OCI-LY1 (cell line): ENCODE measurements at regions not wholly inside any gene's neighbourhood (a gene's known extent, or its start where the extent isn't known, plus 50 kb on each side); places are given as distances from the start of the nearest gene placed in this dataset.

Experiments used
- H2AFZ ChIP-seq: fragments of 200-600 bp; sonication (generic), shearing (Covaris generic); 2 replicates; pipeline ENCODE4 v1.6.0; 2014; ENCODE audit warnings: antibody characterized with exemption, mild to moderate bottlenecking, low read length
- H3F3A ChIP-seq: fragments of 200-600 bp; sonication (generic), shearing (Covaris generic); 2 replicates; pipeline ENCODE4 v1.6.0; 2014; ENCODE audit warnings: mild to moderate bottlenecking, antibody characterized with exemption, low read length, moderate library complexity; ENCODE audit not compliant: insufficient read depth
- H3K27ac ChIP-seq: fragments of 200-600 bp; sonication (generic); 2 replicates; pipeline ENCODE4 v1.5.1; 2014; ENCODE audit warnings: low read length, mixed run types, mild to moderate bottlenecking, low read depth; ENCODE audit not compliant: poor library complexity, severe bottlenecking
- H3K27me3 ChIP-seq: fragments of 200-600 bp; sonication (generic); 2 replicates; pipeline ENCODE4 v1.6.0; 2014; ENCODE audit warnings: antibody characterized with exemption, mild to moderate bottlenecking, low read length, moderate library complexity; ENCODE audit not compliant: insufficient read depth
- H3K36me3 ChIP-seq: fragments of 200-600 bp; sonication (generic); 2 replicates; pipeline ENCODE4 v1.6.1; 2014; ENCODE audit warnings: mild to moderate bottlenecking, antibody characterized with exemption, low read length, moderate library complexity, mixed read lengths; ENCODE audit not compliant: insufficient read depth
- H3K4me1 ChIP-seq: fragments of 200-600 bp; sonication (generic); 2 replicates; pipeline ENCODE4 v1.5.1; 2014; ENCODE audit warnings: mild to moderate bottlenecking, low read length, moderate library complexity; ENCODE audit not compliant: insufficient read depth, severe bottlenecking
- H3K4me2 ChIP-seq: fragments of 200-600 bp; sonication (generic), shearing (Covaris generic); 2 replicates; pipeline ENCODE4 v1.6.1; 2014; ENCODE audit warnings: low read length
- H3K4me3 ChIP-seq: fragments of 200-600 bp; sonication (generic); 2 replicates; pipeline ENCODE4 v1.5.1; 2014; ENCODE audit warnings: low read length, low read depth, mild to moderate bottlenecking, mixed read lengths; ENCODE audit not compliant: poor library complexity, severe bottlenecking
- H3K79me2 ChIP-seq: fragments of 200-600 bp; shearing (Covaris generic); 2 replicates; pipeline ENCODE4 v1.6.1; 2016; ENCODE audit warnings: mixed run types, low read length, mixed read lengths; ENCODE audit not compliant: insufficient read depth
- H3K9ac ChIP-seq: fragments of 200-600 bp; sonication (generic), shearing (Covaris generic); 2 replicates; pipeline ENCODE4 v1.6.1; 2014; ENCODE audit warnings: mild to moderate bottlenecking, low read length, mixed read lengths
- H3K9me2 ChIP-seq: fragments of 200-600 bp; sonication (generic), shearing (Covaris generic); 2 replicates; pipeline ENCODE4 v1.6.1; 2014; ENCODE audit warnings: low read depth, mild to moderate bottlenecking, low read length, mixed read lengths
- H3K9me3 ChIP-seq: fragments of 200-600 bp; shearing (Covaris generic); 2 replicates; pipeline ENCODE4 v1.6.1; 2014; ENCODE audit warnings: low read length, mixed read lengths
- H4K20me1 ChIP-seq: fragments of 200-600 bp; sonication (generic), shearing (Covaris generic); 2 replicates; pipeline ENCODE4 v1.6.0; 2016; ENCODE audit warnings: mild to moderate bottlenecking, low read length; ENCODE audit not compliant: insufficient read depth
- CTCF ChIP-seq: fragments of 200-600 bp; sonication (generic), shearing (Covaris generic); IDR thresholded peaks from 2 replicates; pipeline ENCODE4 v1.5.1; 2017; ENCODE audit warnings: mild to moderate bottlenecking, antibody characterized with exemption, low read length, moderate library complexity, mixed read lengths
- EZH2 ChIP-seq: fragments of 200-600 bp; sonication (generic), shearing (Covaris generic); IDR thresholded peaks from 2 replicates; pipeline ENCODE4 v1.8.0; 2017; ENCODE audit warnings: borderline replicate concordance, mixed run types, mild to moderate bottlenecking, antibody characterized with exemption, low read length, moderate library complexity, mixed read lengths

- H2AFZ ChIP-seq = no peak overlapping the region
- TF ChIP-seq CTCF = no peak
- no peak for TF ChIP-seq EZH2
- no peaks in the 10 kb centered on the region for H3K4me1 ChIP-seq
These were observed 450.9 kb downstream of the FBXO15 start for GRCh38 chr18:73696698-73697097.

GRCh38 chr18:73696171-73696570, 451.5 kb downstream of the FBXO15 start:
- TF ChIP-seq EZH2 = no peak

More at GRCh38 chr18:73696698-73697097, 450.9 kb downstream of the FBXO15 start:
- H3K9ac ChIP-seq = no peak overlapping the region
- H3K4me2 ChIP-seq = no peak overlapping the region
- no peaks in the 10 kb centered on the region for H3K79me2 ChIP-seq
- H3K27me3 ChIP-seq = no peaks in the 10 kb centered on the region
- no peaks in the 10 kb centered on the region for H4K20me1 ChIP-seq
- H3K9me3 ChIP-seq = no peaks in the 10 kb centered on the region
- no peak overlapping the region for H3K4me3 ChIP-seq
- no peaks in the 10 kb centered on the region for H3K9me2 ChIP-seq
- no peak overlapping the region for H3K27ac ChIP-seq
- no peaks in the 10 kb centered on the region for H3F3A ChIP-seq
- no peaks in the 10 kb centered on the region for H3K36me3 ChIP-seq

GRCh38 chr18:73693091-73693490, 454.5 kb downstream of the FBXO15 start:
- H3K79me2 ChIP-seq = no peaks in the 10 kb centered on the region

More at GRCh38 chr18:73696171-73696570, 451.5 kb downstream of the FBXO15 start:
- Histone ChIP-seq H2AFZ (no peak overlapping the region), H3K4me1 (no peaks in the 10 kb centered on the region), H3K4me3 (no peak overlapping the region), H3K9me3 (no peaks in the 10 kb centered on the region), H3K36me3 (no peaks in the 10 kb centered on the region), H3K9ac (no peak overlapping the region), H3K27ac (no peak overlapping the region), H3K27me3 (no peaks in the 10 kb centered on the region), H4K20me1 (no peaks in the 10 kb centered on the region), H3F3A (no peaks in the 10 kb centered on the region), H3K9me2 (no peaks in the 10 kb centered on the region), H3K79me2 (no peaks in the 10 kb centered on the region), H3K4me2 (no peak overlapping the region)

More at GRCh38 chr18:73693091-73693490, 454.5 kb downstream of the FBXO15 start:
- no peaks in the 10 kb centered on the region for H3F3A ChIP-seq
- H3K4me1 ChIP-seq = no peaks in the 10 kb centered on the region
- H3K27ac ChIP-seq = no peak overlapping the region
- TF ChIP-seq CTCF = no peak
- TF ChIP-seq EZH2 = no peak
- H2AFZ ChIP-seq = no peak overlapping the region
- no peaks in the 10 kb centered on the region for H3K9me2 ChIP-seq
- H4K20me1 ChIP-seq = no peaks in the 10 kb centered on the region
- H3K4me2 ChIP-seq = no peak overlapping the region
- no peak overlapping the region for H3K4me3 ChIP-seq
- no peaks in the 10 kb centered on the region for H3K36me3 ChIP-seq
- no peaks in the 10 kb centered on the region for H3K9me3 ChIP-seq
- no peak overlapping the region for H3K9ac ChIP-seq
- no peaks in the 10 kb centered on the region for H3K27me3 ChIP-seq
